NT2/D1 (cell line): ENCODE measurements at regions not wholly inside any gene's neighbourhood (a gene's known extent, or its start where the extent isn't known, plus 50 kb on each side); places are given as distances from the start of the nearest gene placed in this dataset.

Experiments used
- SUZ12 ChIP-seq: IDR thresholded peaks from 2 replicates; pipeline ENCODE4 v1.6.1; 2011; ENCODE audit not compliant: insufficient read length, insufficient read depth; ENCODE audit errors: extremely low read depth
- YY1 ChIP-seq: IDR thresholded peaks from 2 replicates; pipeline ENCODE4 v1.6.1; 2011; ENCODE audit not compliant: insufficient read length, insufficient read depth
- ZNF274 ChIP-seq: IDR thresholded peaks from 2 replicates; pipeline ENCODE4 v1.6.1; 2011; ENCODE audit warnings: mild to moderate bottlenecking, low read depth, low read length

GRCh38 chr3:168582503-168582902 is 486.8 kb upstream of the GOLIM4 start:
- TF ChIP-seq YY1 (no peak), ZNF274 (no peak), SUZ12 (no peak)
